DOHH2 (cell line): ENCODE measurements at regions not wholly inside any gene's neighbourhood (a gene's known extent, or its start where the extent isn't known, plus 50 kb on each side); places are given as distances from the start of the nearest gene placed in this dataset.

Experiments
- H3F3A ChIP-seq: fragments of 200-600 bp; sonication (generic), shearing (Covaris generic); 2 replicates; pipeline ENCODE4 v1.6.0; 2016; ENCODE audit warnings: antibody characterized with exemption, mild to moderate bottlenecking; ENCODE audit not compliant: control insufficient read depth, insufficient read depth
- H3K27ac ChIP-seq: fragments of 200-600 bp; sonication (generic); 2 replicates; pipeline ENCODE4 v1.5.1; 2014; ENCODE audit warnings: low read depth, mild to moderate bottlenecking, low read length, moderate library complexity
- H3K27me3 ChIP-seq: fragments of 200-600 bp; sonication (generic); 2 replicates; pipeline ENCODE4 v1.6.1; 2014; ENCODE audit warnings: mild to moderate bottlenecking, low read length, mixed read lengths; ENCODE audit not compliant: control insufficient read depth
- H3K36me3 ChIP-seq: fragments of 200-600 bp; sonication (generic); 2 replicates; pipeline ENCODE4 v1.6.1; 2014; ENCODE audit warnings: mild to moderate bottlenecking, low read length, moderate library complexity, mixed read lengths; ENCODE audit not compliant: control insufficient read depth
- H3K4me1 ChIP-seq: fragments of 200-600 bp; sonication (generic); 2 replicates; pipeline ENCODE4 v1.6.1; 2014; ENCODE audit warnings: mild to moderate bottlenecking, low read length, mixed read lengths; ENCODE audit not compliant: control insufficient read depth
- H3K4me2 ChIP-seq: fragments of 200-600 bp; sonication (generic); 2 replicates; pipeline ENCODE4 v1.6.0; 2014; ENCODE audit warnings: mild to moderate bottlenecking, low read length, moderate library complexity
- H3K4me3 ChIP-seq: fragments of 200-600 bp; sonication (generic); 2 replicates; pipeline ENCODE4 v1.5.1; 2014; ENCODE audit warnings: mild to moderate bottlenecking, low read length, mixed read lengths
- H3K79me2 ChIP-seq: fragments of 200-600 bp; sonication (generic); 2 replicates; pipeline ENCODE4 v1.6.1; 2014; ENCODE audit warnings: mild to moderate bottlenecking, low read length, mixed read lengths; ENCODE audit not compliant: control insufficient read depth
- H3K9me2 ChIP-seq: fragments of 200-600 bp; sonication (generic); replicated peaks from 2 replicates; pipeline ENCODE4 v1.6.1; 2014; ENCODE audit warnings: mild to moderate bottlenecking, low read length, mixed read lengths; ENCODE audit not compliant: control insufficient read depth
- H3K9me3 ChIP-seq: fragments of 200-600 bp; sonication (generic); 2 replicates; pipeline ENCODE4 v1.6.1; 2014; ENCODE audit warnings: antibody characterized with exemption, low read length, mixed read lengths; ENCODE audit not compliant: control insufficient read depth, insufficient read depth
- H4K20me1 ChIP-seq: fragments of 200-600 bp; sonication (generic); 2 replicates; pipeline ENCODE4 v1.6.0; 2014; ENCODE audit warnings: low read depth, mild to moderate bottlenecking, antibody characterized with exemption, low read length, moderate library complexity; ENCODE audit not compliant: control insufficient read depth, insufficient read depth
- EZH2phosphoT487 ChIP-seq: fragments of 200-600 bp; sonication (generic); IDR thresholded peaks from 2 replicates; pipeline ENCODE4 v1.6.1; 2017; ENCODE audit warnings: borderline replicate concordance, mild to moderate bottlenecking, antibody characterized with exemption, low read length, moderate library complexity, mixed read lengths
- TF ChIP-seq, protein P1 (sequence below): fragments of 200-600 bp; sonication (generic); IDR thresholded peaks from one replicate; pipeline ENCODE4 v1.5.1; 2014; ENCODE audit warnings: antibody characterized with exemption, mild to moderate bottlenecking, low read depth, low read length; ENCODE audit not compliant: poor library complexity, severe bottlenecking

DNA sequence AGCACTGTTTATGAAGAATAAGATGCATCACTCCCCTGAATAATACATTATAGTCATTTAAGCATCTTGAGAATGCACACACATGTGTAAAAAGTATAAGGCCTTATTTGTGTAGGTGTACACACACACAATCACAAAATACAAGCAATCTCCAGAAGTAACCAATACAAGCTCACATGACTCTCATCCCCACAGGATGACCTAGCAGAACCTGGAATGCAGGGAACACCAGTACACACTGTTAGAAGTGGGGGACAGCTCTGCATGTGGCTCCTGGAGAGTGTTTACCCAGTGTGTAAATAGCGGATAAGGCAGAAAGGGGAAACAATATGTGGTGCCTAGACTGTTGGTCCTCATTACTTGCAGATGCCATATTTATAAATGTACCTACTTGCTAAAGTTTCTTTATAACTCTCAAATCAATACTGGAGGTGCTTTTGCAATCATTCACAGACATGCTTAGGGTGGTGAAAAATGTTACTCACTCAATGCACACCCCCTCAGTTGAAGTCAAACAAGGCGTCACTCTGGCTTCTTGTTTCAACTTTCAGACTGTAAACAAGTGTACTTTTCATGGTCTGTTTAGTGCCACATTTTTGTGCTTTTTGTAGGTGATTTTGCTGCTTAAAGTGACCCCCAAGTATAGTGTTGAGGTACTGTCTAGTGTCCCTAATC is 73.1 kb downstream of the MAGEB17 start:
- no peak overlapping the region for H3K4me3 ChIP-seq
- H3K9me2 ChIP-seq = no peaks in the 10 kb centered on the region
- TF ChIP-seq, protein P1, sequence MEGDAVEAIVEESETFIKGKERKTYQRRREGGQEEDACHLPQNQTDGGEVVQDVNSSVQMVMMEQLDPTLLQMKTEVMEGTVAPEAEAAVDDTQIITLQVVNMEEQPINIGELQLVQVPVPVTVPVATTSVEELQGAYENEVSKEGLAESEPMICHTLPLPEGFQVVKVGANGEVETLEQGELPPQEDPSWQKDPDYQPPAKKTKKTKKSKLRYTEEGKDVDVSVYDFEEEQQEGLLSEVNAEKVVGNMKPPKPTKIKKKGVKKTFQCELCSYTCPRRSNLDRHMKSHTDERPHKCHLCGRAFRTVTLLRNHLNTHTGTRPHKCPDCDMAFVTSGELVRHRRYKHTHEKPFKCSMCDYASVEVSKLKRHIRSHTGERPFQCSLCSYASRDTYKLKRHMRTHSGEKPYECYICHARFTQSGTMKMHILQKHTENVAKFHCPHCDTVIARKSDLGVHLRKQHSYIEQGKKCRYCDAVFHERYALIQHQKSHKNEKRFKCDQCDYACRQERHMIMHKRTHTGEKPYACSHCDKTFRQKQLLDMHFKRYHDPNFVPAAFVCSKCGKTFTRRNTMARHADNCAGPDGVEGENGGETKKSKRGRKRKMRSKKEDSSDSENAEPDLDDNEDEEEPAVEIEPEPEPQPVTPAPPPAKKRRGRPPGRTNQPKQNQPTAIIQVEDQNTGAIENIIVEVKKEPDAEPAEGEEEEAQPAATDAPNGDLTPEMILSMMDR = no peak
- TF ChIP-seq EZH2phosphoT487 = no peak
- H3K27me3 ChIP-seq = no peaks in the 10 kb centered on the region
- no peaks in the 10 kb centered on the region for H3F3A ChIP-seq
- H3K79me2 ChIP-seq = no peaks in the 10 kb centered on the region
- no peaks in the 10 kb centered on the region for H3K4me1 ChIP-seq
- no peaks in the 10 kb centered on the region for H4K20me1 ChIP-seq
- no peaks in the 10 kb centered on the region for H3K9me3 ChIP-seq
- H3K4me2 ChIP-seq = no peak overlapping the region
- H3K27ac ChIP-seq = no peak overlapping the region
- H3K36me3 ChIP-seq = no peaks in the 10 kb centered on the region

DNA sequence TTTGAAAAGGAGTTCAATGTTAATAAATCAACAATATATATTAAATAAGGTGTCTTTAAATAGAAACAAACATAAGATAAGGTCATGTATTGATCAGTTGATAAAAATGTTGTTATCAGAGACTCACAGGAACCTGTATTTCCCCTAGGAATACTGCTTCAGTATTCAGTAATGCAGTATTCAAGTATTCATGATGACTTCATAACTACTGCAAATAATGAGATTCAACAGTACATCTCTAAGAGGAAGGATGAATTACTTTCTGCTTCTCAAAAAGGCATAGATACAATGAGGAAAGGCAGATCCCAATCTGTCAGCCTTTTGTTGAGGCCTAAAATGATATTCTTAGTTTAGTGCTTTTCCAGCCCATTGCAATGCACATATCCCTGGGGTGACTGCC is 73.7 kb downstream of the MAGEB17 start:
- Histone ChIP-seq H3K27me3 (no peaks in the 10 kb centered on the region), H3F3A (no peaks in the 10 kb centered on the region), H3K36me3 (no peaks in the 10 kb centered on the region), H4K20me1 (no peaks in the 10 kb centered on the region), H3K27ac (no peak overlapping the region), H3K4me1 (no peaks in the 10 kb centered on the region), H3K9me2 (no peaks in the 10 kb centered on the region), H3K9me3 (no peaks in the 10 kb centered on the region), H3K4me3 (no peak overlapping the region), H3K4me2 (no peak overlapping the region), H3K79me2 (no peaks in the 10 kb centered on the region)
- TF ChIP-seq, protein P1 = no peak
- no peak for TF ChIP-seq EZH2phosphoT487

DNA sequence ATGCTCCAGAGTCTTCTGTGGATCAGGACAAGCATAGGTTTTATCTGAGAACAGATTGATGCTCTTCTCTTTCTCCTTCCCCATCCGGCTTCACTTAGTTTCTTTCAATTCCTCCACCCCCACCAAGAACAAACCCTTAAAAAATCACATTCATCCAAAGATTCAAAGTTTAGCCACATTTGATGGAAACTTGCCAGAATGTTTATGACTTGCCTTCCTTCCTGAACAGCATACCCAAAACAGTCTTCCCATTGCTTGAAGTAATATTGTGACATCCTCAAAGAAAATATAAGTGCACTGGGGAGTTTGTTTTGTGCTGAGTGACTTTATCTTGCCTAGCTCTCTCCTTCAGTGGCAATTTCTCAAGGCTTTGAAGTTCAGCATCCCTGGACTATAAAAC is 83.0 kb downstream of the MAGEB17 start:
- Histone ChIP-seq H3K4me2 (no peak overlapping the region), H3K4me1 (no peaks in the 10 kb centered on the region), H3K27me3 (no peaks in the 10 kb centered on the region), H3F3A (no peaks in the 10 kb centered on the region), H3K79me2 (no peaks in the 10 kb centered on the region), H4K20me1 (no peaks in the 10 kb centered on the region), H3K27ac (no peak overlapping the region), H3K36me3 (no peaks in the 10 kb centered on the region), H3K9me3 (no peaks in the 10 kb centered on the region), H3K4me3 (no peak overlapping the region), H3K9me2 (no peaks in the 10 kb centered on the region)
- TF ChIP-seq, protein P1 = no peak
- TF ChIP-seq EZH2phosphoT487 = no peak
